B cell (primary cell): ENCODE measurements at regions not wholly inside any gene's neighbourhood (a gene's known extent, or its start where the extent isn't known, plus 50 kb on each side); places are given as distances from the start of the nearest gene placed in this dataset.

Experiments used
- ATAC-seq: fragments of 200-7000 bp; cut with Tn5 transposase; one replicate; pipeline ENCODE4 v1.10.0; 2021; ENCODE audit warnings: low read depth, mild to moderate bottlenecking, moderate number of reproducible peaks, moderate library complexity
- CTCF ChIA-PET: fragments of 350-600 bp; sonication (Branson Sonifier 250); formaldehyde crosslinking; loops from one replicate; lab custom pipeline; 2021; ENCODE audit warnings: antibody characterized with exemption, inconsistent platforms; lab: Charles Lee
- POLR2A ChIA-PET: fragments of 350-600 bp; sonication (Branson Sonifier 250); formaldehyde crosslinking; loops from one replicate; lab custom pipeline; 2021; ENCODE audit warnings: antibody characterized with exemption; lab: Charles Lee
- DNase-seq: peaks from one replicate; pipeline ENCODE4 v3.0.0; 2013
- H2AFZ ChIP-seq: 2 replicates; pipeline ENCODE4 v1.6.1; 2012; ENCODE audit warnings: mild to moderate bottlenecking, low read depth, low read length; ENCODE audit not compliant: insufficient read depth, poor library complexity, severe bottlenecking
- H3K27ac ChIP-seq, 2 donors: 1 replicate in 1 of 2; 2 replicates in 1 of 2; pipeline ENCODE4 v1.5.1; 2012 to 2013; ENCODE audit warnings: low read length in 2 of 2, mild to moderate bottlenecking in 2 of 2, moderate library complexity in 1 of 2
- H3K27me3 ChIP-seq, 4 experiments: fragments of 200-600 bp in 1 of 4; sonication (generic) in 1 of 4; replicated peaks in 1 of 4; 1 replicate in 2 of 4; 2 replicates in 2 of 4; pipeline versions ENCODE4 v1.6.1 to v1.7.0; 2013 to 2016; ENCODE audit warnings: low read length in 3 of 4, mild to moderate bottlenecking in 2 of 4, mixed read lengths in 1 of 4, moderate library complexity in 1 of 4; ENCODE audit not compliant: insufficient read depth in 4 of 4, control insufficient read depth in 3 of 4; ENCODE audit errors: control extremely low read depth in 1 of 4
- H3K36me3 ChIP-seq, 2 experiments: replicated peaks in 1 of 2; 1 replicate in 1 of 2; 2 replicates in 1 of 2; pipeline versions ENCODE4 v1.6.1 to v1.7.1; 2013; ENCODE audit warnings: low read length in 1 of 2; ENCODE audit not compliant: insufficient read depth in 2 of 2, control insufficient read depth in 1 of 2; ENCODE audit errors: control extremely low read depth in 1 of 2, extremely low read depth in 1 of 2
- H3K4me1 ChIP-seq, 2 donors: fragments of 200-600 bp in 1 of 2; sonication (generic) in 1 of 2; 1 replicate in 1 of 2; 2 replicates in 1 of 2; pipeline versions ENCODE4 v1.5.1 to v1.6.1; 2013 to 2017; ENCODE audit warnings: low read length in 2 of 2; ENCODE audit not compliant: control insufficient read depth in 2 of 2, insufficient read depth in 2 of 2
- H3K4me2 ChIP-seq: replicated peaks from 2 replicates; pipeline ENCODE3; 2012; ENCODE audit warnings: mild to moderate bottlenecking, low read depth, low read length; ENCODE audit not compliant: poor library complexity, severe bottlenecking
- H3K4me3 ChIP-seq, 5 experiments: fragments of 200-600 bp in 1 of 5; sonication (generic) in 1 of 5; 1 replicate in 3 of 5; 2 replicates in 2 of 5; pipeline versions ENCODE4 v1.5.1 to v1.7.0; 2011 to 2016; ENCODE audit warnings: low read length in 4 of 5, mild to moderate bottlenecking in 4 of 5, low read depth in 2 of 5, control low read depth in 1 of 5, moderate library complexity in 1 of 5; ENCODE audit not compliant: insufficient read depth in 1 of 5; ENCODE audit errors: control extremely low read depth in 1 of 5, extremely low read depth in 1 of 5
- H3K79me2 ChIP-seq: fragments of 200-600 bp; sonication (generic); one replicate; pipeline ENCODE4 v1.6.0; 2016; ENCODE audit warnings: low read length; ENCODE audit not compliant: control insufficient read depth, insufficient read depth
- H3K9ac ChIP-seq: fragments of 200-600 bp; sonication (generic); 2 replicates; pipeline ENCODE4 v1.6.1; 2017; ENCODE audit warnings: mild to moderate bottlenecking, low read length, moderate library complexity
- H3K9me3 ChIP-seq, 3 donors: one replicate each; pipeline versions ENCODE4 v1.6.1 to v1.7.1; 2013; ENCODE audit warnings: low read length in 2 of 3; ENCODE audit not compliant: control insufficient read depth in 2 of 3, insufficient read depth in 1 of 3; ENCODE audit errors: control extremely low read depth in 1 of 3
- H4K20me1 ChIP-seq: 2 replicates; pipeline ENCODE4 v1.6.0; 2012; ENCODE audit warnings: mild to moderate bottlenecking, low read length; ENCODE audit not compliant: insufficient read depth, control insufficient read depth, poor library complexity, severe bottlenecking
- H3K27ac Mint-ChIP-seq: one replicate; pipeline ENCODE4 v1.8.0; 2021; ENCODE audit warnings: mixed read lengths
- H3K27me3 Mint-ChIP-seq: one replicate; pipeline ENCODE4 v1.8.0; 2021; ENCODE audit warnings: mixed read lengths
- H3K4me1 Mint-ChIP-seq: one replicate; pipeline ENCODE4 v1.8.0; 2021; ENCODE audit warnings: mixed read lengths
- H3K4me3 Mint-ChIP-seq: one replicate; pipeline ENCODE4 v1.8.0; 2021; ENCODE audit warnings: mixed read lengths
- H3K9me3 Mint-ChIP-seq: one replicate; pipeline ENCODE4 v1.8.0; 2022; ENCODE audit warnings: mixed read lengths; ENCODE audit not compliant: insufficient read depth
- EZH2 ChIP-seq: IDR thresholded peaks from 2 replicates; pipeline ENCODE4 v1.6.1; 2012; ENCODE audit warnings: borderline replicate concordance, low read depth, mild to moderate bottlenecking, moderate library complexity, low read length; ENCODE audit not compliant: insufficient read depth, poor library complexity, severe bottlenecking
- WGBS: methylation state at CpG from one replicate; pipeline ENCODE4 v1.1.5; 2013; ENCODE audit warnings: missing lambda C conversion rate; ENCODE audit not compliant: insufficient coverage; 5-methylcytosine and 5-hydroxymethylcytosine counted together
- intact Hi-C: fragments of 100-400 bp; cut with micrococcal nuclease; formaldehyde crosslinking; loops from one replicate; pipeline ENCODE4 v1.10.0; 2022
- TF ChIP-seq, protein P1 (sequence below): fragments of 200-600 bp; IDR thresholded peaks from one replicate; pipeline ENCODE4 v1.8.0; 2022; ENCODE audit warnings: antibody characterized with exemption, mild to moderate bottlenecking

DNA sequence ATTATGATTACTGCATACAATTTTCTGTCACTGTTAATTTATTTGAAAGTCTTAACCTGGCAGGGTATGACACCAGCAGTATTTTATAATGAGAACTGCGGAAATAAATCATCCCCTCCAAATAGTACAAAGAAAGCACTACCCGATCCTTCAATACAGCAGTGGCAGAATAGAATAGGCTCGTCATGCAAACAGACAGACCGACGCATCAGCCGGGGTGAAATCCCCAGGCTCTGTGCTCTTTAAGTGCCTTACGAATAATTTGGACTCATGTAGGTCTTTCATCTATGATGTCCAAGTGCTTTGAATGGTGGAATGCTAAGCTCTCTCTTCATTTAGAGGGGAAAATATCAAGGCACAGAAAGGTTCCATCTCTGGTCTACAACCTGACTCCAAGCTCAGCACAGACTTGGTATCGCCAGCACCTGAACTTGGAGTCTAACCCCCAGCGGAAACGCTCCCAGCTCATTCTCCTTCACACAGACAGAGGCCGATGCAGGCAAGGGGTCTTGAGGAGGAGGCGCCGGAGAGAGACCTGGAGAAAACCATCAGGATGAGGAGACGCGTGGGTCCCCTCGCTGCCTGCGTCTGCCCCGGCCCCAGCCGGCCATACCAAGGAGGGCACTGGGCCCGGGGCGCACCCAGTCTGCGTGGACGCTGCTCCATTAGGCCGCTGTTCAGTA is 568.1 kb upstream of the MKI67 start:
- H3K4me1 Mint-ChIP-seq: no peaks in the 10 kb centered on the region
- no peak overlapping the region for H3K9ac ChIP-seq
- no peaks in the 10 kb centered on the region for H3K27me3 ChIP-seq
- no peaks in the 10 kb centered on the region for H3K27me3 Mint-ChIP-seq
- intact Hi-C loops: no loop called here
- no peak overlapping the region for H3K27ac ChIP-seq
- H3K4me2 ChIP-seq: no peak overlapping the region
- H3K4me3 Mint-ChIP-seq: no peak overlapping the region
- H3K9me3 Mint-ChIP-seq: no peaks in the 10 kb centered on the region
- H2AFZ ChIP-seq: no peak overlapping the region
- no peaks in the 10 kb centered on the region for H3K79me2 ChIP-seq
- ChIA-PET POLR2A (no interaction called here), CTCF (no interaction called here)
- WGBS: 96% methylated on average over 24 of the region's 24 CpGs
- DNase-seq (no peak), ATAC-seq (no peak)
- H3K9me3 ChIP-seq: no peaks in the 10 kb centered on the region
- no peak for TF ChIP-seq EZH2
- TF ChIP-seq, protein P1, sequence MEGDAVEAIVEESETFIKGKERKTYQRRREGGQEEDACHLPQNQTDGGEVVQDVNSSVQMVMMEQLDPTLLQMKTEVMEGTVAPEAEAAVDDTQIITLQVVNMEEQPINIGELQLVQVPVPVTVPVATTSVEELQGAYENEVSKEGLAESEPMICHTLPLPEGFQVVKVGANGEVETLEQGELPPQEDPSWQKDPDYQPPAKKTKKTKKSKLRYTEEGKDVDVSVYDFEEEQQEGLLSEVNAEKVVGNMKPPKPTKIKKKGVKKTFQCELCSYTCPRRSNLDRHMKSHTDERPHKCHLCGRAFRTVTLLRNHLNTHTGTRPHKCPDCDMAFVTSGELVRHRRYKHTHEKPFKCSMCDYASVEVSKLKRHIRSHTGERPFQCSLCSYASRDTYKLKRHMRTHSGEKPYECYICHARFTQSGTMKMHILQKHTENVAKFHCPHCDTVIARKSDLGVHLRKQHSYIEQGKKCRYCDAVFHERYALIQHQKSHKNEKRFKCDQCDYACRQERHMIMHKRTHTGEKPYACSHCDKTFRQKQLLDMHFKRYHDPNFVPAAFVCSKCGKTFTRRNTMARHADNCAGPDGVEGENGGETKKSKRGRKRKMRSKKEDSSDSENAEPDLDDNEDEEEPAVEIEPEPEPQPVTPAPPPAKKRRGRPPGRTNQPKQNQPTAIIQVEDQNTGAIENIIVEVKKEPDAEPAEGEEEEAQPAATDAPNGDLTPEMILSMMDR: no peak
- H3K27ac Mint-ChIP-seq: no peak overlapping the region
- H4K20me1 ChIP-seq: no peaks in the 10 kb centered on the region
- H3K4me3 ChIP-seq: no peak overlapping the region
- H3K36me3 ChIP-seq: no peaks in the 10 kb centered on the region
- H3K4me1 ChIP-seq: no peaks in the 10 kb centered on the region

DNA sequence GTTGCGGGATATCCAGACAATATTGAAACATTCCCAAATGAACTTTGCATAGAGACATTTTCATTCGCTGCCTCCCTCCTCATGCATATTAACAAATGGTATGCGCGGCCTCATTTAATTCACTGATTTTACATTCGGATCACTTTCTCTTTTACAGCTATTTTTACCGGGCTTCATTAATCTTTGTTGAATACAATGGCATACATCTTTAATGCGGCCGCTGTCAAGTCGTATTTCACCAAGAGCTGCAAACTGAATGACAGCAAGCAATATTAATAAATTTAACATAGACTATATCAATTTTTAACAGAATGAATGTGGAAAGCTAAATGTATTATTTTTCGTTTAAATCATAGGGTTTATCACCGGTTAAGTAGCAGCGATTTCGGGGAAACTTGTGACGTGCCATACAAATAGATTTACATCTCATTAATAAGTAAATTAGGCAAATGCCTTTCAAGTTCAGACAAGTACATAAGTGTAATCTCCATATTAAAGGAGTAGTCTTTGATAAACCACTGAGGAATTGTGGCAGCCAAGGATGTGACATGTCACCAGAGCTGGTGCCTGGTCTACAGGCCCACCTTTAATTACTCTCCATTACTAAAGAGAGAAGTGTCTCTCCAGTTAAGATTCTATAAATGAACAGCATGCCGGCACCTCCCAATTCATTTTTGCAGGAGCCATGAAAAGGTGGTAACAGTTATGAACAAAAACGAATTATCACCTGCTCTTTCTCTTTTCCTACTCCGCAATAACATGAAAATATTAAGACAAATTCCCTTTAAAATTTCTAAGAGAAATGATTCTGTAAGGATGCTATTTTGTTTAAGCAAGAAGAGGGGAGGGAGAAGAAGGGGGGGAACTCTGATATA is 568.9 kb upstream of the MKI67 start:
- H3K27ac ChIP-seq: no peak overlapping the region
- intact Hi-C loops: no loop called here
- H3K27ac Mint-ChIP-seq: no peak overlapping the region
- no peaks in the 10 kb centered on the region for H3K79me2 ChIP-seq
- TF ChIP-seq, protein P1: no peak
- TF ChIP-seq EZH2: no peak
- no peak for DNase-seq
- no peak overlapping the region for H3K4me3 ChIP-seq
- H3K4me3 Mint-ChIP-seq: no peak overlapping the region
- no peaks in the 10 kb centered on the region for H4K20me1 ChIP-seq
- H3K36me3 ChIP-seq: no peaks in the 10 kb centered on the region
- no peaks in the 10 kb centered on the region for H3K27me3 Mint-ChIP-seq
- ChIA-PET POLR2A (no interaction called here), CTCF (no interaction called here)
- H2AFZ ChIP-seq: no peak overlapping the region
- no peaks in the 10 kb centered on the region for H3K4me1 Mint-ChIP-seq
- 100% methylated on average over 5 of the region's 17 CpGs for WGBS
- no peak overlapping the region for H3K4me2 ChIP-seq
- H3K4me1 ChIP-seq: no peaks in the 10 kb centered on the region
- H3K9me3 ChIP-seq: no peaks in the 10 kb centered on the region
- no peaks in the 10 kb centered on the region for H3K9me3 Mint-ChIP-seq
- ATAC-seq: no peak
- no peaks in the 10 kb centered on the region for H3K27me3 ChIP-seq
- H3K9ac ChIP-seq: no peak overlapping the region
